SK-N-SH (cell line): ENCODE measurements at regions not wholly inside any gene's neighbourhood (a gene's known extent, or its start where the extent isn't known, plus 50 kb on each side); places are given as distances from the start of the nearest gene placed in this dataset.

Experiments
- CHD2 ChIP-seq: fragments of 150-350 bp; IDR thresholded peaks from 2 replicates; pipeline ENCODE4 v1.6.1; 2018; ENCODE audit warnings: low read length; ENCODE audit not compliant: partially characterized antibody
- CTCF ChIP-seq: fragments of 200-600 bp; sonication (generic); IDR thresholded peaks from 2 replicates; pipeline ENCODE4 v1.6.1; 2017; ENCODE audit warnings: antibody characterized with exemption, mild to moderate bottlenecking, moderate library complexity
- EP300 ChIP-seq, 2 experiments: IDR thresholded peaks; 2 replicates each; pipeline versions ENCODE4 v1.4.0 to v1.6.1; 2012; ENCODE audit warnings: borderline replicate concordance in 1 of 2, low read depth in 1 of 2, low read length in 1 of 2
- POLR2AphosphoS5 ChIP-seq: IDR thresholded peaks from 2 replicates; pipeline ENCODE4 v1.6.1; 2012; ENCODE audit warnings: low read depth, low read length
- REST ChIP-seq: IDR thresholded peaks from 2 replicates; pipeline ENCODE4 v1.6.1; 2012; ENCODE audit warnings: mild to moderate bottlenecking, low read depth, low read length, moderate library complexity
- RFX5 ChIP-seq: IDR thresholded peaks from 2 replicates; pipeline ENCODE4 v1.6.1; 2012; ENCODE audit warnings: mild to moderate bottlenecking, improper control_type of control experiment, low read length
- YY1 ChIP-seq: IDR thresholded peaks from 2 replicates; pipeline ENCODE4 v1.4.0; 2012; ENCODE audit warnings: low read depth, mild to moderate bottlenecking
- TF ChIP-seq, protein P1 (sequence below): IDR thresholded peaks from 2 replicates; pipeline ENCODE4 v1.4.0; 2012; ENCODE audit warnings: low read depth

- TF ChIP-seq CTCF (no peak), POLR2AphosphoS5 (no peak), CHD2 (no peak), REST (no peak), YY1 (no peak), EP300 (IDR thresholded peaks at IDR 0.05; ENCODE audit: borderline replicate concordance in 1 of 2, low read depth in 1 of 2, low read length in 1 of 2) (no peak), RFX5 (no peak)
- TF ChIP-seq, protein P1, sequence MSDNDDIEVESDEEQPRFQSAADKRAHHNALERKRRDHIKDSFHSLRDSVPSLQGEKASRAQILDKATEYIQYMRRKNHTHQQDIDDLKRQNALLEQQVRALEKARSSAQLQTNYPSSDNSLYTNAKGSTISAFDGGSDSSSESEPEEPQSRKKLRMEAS, result no peak
Observed at GRCh38 chrX:139246295-139246694, 284.2 kb upstream of the F9 start.
